Body of pancreas (tissue), 4 donors: ENCODE measurements at regions not wholly inside any gene's neighbourhood (a gene's known extent, or its start where the extent isn't known, plus 50 kb on each side); places are given as distances from the start of the nearest gene placed in this dataset.

Experiments
- POLR2A ChIP-seq, 3 donors: fragments of 450-650 bp; IDR thresholded peaks; one replicate each; pipeline ENCODE4 v1.6.1; 2016; ENCODE audit warnings: antibody characterized with exemption in 3 of 3, mild to moderate bottlenecking in 2 of 3
- TF ChIP-seq, protein P1 (sequence below), 7 experiments: fragments of 450-650 bp in 4 of 7; fragments of 200-600 bp in 3 of 7; sonication (generic) in 3 of 7; IDR thresholded peaks; one replicate each; pipeline ENCODE4 v1.5.1; 2016 to 2019; ENCODE audit warnings: antibody characterized with exemption in 7 of 7

DNA sequence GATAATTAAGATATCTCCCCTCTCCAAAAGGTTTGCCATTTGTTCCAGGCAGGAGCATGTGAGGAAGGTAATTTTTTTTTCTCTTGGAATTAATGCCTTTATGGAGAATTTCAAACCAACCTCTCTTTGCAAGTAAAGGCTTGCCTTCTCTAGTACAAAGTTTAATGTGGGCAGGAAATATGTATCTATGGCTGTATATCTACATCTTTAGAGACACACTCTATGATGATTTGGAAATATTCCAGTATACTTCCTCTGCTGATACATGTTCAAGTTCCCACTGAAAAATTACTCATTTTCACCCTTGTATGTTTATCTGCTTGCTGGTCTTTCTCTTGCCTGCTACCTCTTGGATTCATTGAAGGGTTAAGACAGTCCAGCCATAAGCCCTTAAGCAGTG, 83.5 kb upstream of the SEMA6A start:
- TF ChIP-seq, protein P1, sequence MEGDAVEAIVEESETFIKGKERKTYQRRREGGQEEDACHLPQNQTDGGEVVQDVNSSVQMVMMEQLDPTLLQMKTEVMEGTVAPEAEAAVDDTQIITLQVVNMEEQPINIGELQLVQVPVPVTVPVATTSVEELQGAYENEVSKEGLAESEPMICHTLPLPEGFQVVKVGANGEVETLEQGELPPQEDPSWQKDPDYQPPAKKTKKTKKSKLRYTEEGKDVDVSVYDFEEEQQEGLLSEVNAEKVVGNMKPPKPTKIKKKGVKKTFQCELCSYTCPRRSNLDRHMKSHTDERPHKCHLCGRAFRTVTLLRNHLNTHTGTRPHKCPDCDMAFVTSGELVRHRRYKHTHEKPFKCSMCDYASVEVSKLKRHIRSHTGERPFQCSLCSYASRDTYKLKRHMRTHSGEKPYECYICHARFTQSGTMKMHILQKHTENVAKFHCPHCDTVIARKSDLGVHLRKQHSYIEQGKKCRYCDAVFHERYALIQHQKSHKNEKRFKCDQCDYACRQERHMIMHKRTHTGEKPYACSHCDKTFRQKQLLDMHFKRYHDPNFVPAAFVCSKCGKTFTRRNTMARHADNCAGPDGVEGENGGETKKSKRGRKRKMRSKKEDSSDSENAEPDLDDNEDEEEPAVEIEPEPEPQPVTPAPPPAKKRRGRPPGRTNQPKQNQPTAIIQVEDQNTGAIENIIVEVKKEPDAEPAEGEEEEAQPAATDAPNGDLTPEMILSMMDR (IDR thresholded peaks at IDR 0.05), result no peak
- no peak for TF ChIP-seq POLR2A (IDR thresholded peaks at IDR 0.05)
